Transverse colon (tissue), 3 donors: ENCODE measurements at regions not wholly inside any gene's neighbourhood (a gene's known extent, or its start where the extent isn't known, plus 50 kb on each side); places are given as distances from the start of the nearest gene placed in this dataset.

Experiments used
- EP300 ChIP-seq: sonication (generic); formaldehyde crosslinking; IDR thresholded peaks from one replicate; pipeline ENCODE4 v1.6.1; 2017; ENCODE audit warnings: antibody characterized with exemption, low read depth
- POLR2A ChIP-seq: fragments of 450-650 bp; IDR thresholded peaks from one replicate; pipeline ENCODE4 v1.6.1; 2016; ENCODE audit warnings: antibody characterized with exemption, mild to moderate bottlenecking, moderate library complexity
- TF ChIP-seq, protein P1 (sequence below), 5 experiments: fragments of 200-600 bp in 3 of 5; fragments of 450-650 bp in 2 of 5; sonication (generic) in 3 of 5; IDR thresholded peaks; 1 replicate in 2 of 5; 2 replicates in 3 of 5; pipeline ENCODE4 v1.5.1; 2016 to 2017; ENCODE audit warnings: antibody characterized with exemption in 5 of 5, inconsistent platforms in 3 of 5, mild to moderate bottlenecking in 2 of 5, moderate library complexity in 1 of 5

DNA sequence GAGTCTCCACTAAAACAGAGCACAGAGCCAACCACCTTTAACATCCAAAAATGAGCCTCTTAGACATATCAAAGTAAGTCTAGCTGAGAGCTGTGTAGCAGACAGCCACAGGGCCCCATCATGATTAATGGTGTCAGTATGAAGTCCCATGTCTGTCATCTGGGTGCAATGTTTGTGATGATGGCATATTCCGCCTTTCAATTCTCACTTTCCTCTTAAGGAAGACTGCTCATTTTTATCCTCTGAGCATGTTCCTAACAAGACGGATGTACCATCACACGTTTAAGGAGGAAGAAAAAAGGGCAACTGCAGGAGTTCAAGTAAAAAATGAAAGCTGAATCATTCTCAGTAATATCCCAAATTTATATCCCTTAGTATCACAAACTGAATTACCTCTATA lies 85.8 kb upstream of the KCNMB2 start:
- TF ChIP-seq, protein P1, sequence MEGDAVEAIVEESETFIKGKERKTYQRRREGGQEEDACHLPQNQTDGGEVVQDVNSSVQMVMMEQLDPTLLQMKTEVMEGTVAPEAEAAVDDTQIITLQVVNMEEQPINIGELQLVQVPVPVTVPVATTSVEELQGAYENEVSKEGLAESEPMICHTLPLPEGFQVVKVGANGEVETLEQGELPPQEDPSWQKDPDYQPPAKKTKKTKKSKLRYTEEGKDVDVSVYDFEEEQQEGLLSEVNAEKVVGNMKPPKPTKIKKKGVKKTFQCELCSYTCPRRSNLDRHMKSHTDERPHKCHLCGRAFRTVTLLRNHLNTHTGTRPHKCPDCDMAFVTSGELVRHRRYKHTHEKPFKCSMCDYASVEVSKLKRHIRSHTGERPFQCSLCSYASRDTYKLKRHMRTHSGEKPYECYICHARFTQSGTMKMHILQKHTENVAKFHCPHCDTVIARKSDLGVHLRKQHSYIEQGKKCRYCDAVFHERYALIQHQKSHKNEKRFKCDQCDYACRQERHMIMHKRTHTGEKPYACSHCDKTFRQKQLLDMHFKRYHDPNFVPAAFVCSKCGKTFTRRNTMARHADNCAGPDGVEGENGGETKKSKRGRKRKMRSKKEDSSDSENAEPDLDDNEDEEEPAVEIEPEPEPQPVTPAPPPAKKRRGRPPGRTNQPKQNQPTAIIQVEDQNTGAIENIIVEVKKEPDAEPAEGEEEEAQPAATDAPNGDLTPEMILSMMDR (IDR thresholded peaks at IDR 0.05): no peak
- TF ChIP-seq POLR2A: no peak
- TF ChIP-seq EP300: no peak
